Stimulated activated CD4-positive, alpha-beta T cell treated with anti-CD3 and anti-CD28 coated beads, Interleukin-1b, Interleukin-23, amount 100 ng/mL, for 48 hours (primary cell): ENCODE measurements at regions not wholly inside any gene's neighbourhood (a gene's known extent, or its start where the extent isn't known, plus 50 kb on each side); places are given as distances from the start of the nearest gene placed in this dataset.
"Not testable (repeated sequence)": the region's sequence is repeated elsewhere in the genome, so short reads cannot be mapped to it uniquely, and the experiment has no call there.

Experiments used
- DNase-seq: peaks from one replicate; pipeline ENCODE4 v3.0.0-alpha.2; 2020

- DNase-seq: no peak
These were observed 136.2 kb downstream of the HMX1 start for GRCh38 chr4:8735236-8736089.

DNA sequence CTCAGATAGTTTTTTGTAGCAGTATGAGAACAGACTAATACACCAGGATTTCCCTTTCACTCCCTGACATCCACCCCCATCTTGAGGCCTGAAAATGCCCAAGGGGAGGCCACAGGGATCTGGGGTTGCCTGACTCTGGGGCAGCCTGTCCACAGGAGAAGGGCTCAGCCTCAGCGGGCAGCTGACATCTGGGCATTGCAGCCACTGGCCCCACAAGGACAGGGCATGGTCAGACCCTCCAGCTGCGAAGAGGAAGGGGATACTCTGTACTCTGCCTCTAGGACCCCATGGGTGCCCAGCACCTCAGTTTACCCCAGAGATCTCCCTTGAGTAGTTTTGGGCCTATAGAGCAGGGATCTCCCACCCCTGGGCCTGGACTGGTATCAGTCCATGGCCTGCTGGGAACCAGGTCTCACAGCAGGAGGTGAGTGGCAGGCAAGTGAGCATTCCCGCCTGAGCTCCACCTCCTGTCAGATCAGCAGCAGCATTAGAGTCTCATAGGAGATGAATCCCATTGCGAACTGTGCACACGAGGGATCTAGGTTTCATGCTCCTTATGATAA, 138.9 kb downstream of the HMX1 start:
- DNase-seq: no peak

DNA sequence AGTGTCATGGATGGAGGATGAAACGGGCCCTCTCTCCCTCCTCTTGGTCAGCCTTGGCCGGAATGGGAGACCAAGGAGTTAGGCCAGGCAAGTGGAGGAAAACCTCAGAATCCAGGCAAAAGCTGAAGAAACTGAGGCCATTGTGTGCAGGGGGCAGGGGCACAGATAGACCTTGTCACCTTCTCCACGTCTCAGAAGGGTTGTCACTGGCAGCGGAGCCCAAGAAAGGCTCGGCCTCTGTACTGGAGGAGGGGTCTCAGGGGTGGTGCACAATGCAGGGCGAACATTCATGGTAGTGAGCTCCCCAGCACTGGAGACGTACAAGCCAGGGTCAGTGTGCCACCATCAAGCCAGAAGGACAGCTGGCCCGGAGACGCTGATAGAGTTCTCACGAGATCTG, 139.5 kb downstream of the CPZ start:
- no peak for DNase-seq

GRCh38 chr4:8731364-8731763, 138.8 kb downstream of the CPZ start:
- DNase-seq: no peak

DNA sequence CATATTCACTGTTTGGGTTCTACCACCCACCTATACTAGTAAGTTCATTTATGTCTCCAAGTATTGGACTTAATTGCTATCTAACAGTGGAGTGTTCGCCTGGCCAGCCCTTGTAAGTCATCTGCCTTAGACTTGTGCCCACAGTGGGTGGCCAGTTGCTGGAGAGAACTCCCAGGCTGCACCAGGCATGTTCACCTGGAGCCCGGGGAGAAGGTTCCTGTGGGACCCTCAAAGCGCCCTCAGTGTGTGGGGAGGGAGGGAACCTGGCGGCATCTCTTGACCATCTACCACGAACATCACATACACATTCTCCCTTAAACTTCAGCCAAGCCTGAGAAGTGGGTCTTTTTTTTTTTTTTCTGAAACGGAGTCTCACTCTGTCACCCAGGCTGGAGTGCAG, 138.1 kb downstream of the CPZ start:
- no peak for DNase-seq

DNA sequence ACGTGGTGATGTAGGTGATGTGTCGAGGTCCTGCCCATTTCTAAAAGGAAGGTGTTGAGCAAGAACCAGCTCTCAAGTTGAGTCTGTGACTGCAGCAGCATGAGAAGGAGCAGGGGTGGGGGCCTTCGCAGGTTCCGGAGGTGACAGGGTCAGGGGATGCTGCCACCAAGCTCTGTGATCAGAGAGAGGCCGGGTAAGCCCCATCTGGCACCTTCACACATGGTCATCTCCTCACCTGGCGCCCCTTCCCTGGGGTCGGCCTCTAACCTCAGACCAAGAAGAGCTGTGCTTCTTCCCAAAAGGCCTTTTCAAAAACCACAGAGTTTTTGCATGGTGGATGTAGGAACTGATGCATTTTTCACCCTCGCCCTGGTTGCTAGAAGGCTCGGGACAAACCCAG, 137.6 kb downstream of the CPZ start:
- no peak for DNase-seq

DNA sequence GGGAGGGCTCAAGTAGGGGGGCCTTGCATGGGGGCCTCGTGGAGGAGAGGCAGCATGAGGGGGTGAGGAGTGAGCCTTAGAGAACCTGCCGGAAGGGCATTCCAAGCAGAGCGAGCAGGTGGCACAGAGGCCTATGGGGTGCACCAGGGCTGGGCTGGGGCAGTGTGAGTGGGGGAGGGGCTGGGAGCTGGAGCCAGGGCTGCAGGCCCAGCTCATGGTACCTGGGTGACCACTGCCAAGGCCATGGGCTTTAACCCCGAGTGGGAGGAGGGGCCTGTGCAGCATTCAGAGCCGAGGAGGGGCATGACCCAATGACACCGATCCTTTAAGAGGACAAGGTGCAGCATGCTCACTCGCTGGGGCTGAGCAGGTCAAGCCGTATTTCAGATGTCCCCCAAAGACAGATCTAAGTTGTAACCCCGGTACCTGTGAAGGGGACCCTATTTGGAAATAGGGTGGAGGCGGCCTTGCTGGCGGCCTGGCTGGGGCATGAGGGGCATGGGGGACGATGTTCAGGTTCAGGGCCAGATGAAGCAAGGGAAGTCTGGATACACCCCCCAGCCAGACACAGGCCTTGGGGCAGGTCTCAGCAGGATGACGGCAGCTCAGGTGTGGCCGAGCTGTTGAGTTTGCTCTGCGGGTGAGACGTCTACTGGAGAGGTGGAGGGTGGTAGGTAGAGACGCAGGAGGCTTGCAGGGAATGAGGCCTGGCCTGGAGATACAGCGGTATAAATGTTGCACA, 137.0 kb downstream of the CPZ start:
- no peak for DNase-seq

DNA sequence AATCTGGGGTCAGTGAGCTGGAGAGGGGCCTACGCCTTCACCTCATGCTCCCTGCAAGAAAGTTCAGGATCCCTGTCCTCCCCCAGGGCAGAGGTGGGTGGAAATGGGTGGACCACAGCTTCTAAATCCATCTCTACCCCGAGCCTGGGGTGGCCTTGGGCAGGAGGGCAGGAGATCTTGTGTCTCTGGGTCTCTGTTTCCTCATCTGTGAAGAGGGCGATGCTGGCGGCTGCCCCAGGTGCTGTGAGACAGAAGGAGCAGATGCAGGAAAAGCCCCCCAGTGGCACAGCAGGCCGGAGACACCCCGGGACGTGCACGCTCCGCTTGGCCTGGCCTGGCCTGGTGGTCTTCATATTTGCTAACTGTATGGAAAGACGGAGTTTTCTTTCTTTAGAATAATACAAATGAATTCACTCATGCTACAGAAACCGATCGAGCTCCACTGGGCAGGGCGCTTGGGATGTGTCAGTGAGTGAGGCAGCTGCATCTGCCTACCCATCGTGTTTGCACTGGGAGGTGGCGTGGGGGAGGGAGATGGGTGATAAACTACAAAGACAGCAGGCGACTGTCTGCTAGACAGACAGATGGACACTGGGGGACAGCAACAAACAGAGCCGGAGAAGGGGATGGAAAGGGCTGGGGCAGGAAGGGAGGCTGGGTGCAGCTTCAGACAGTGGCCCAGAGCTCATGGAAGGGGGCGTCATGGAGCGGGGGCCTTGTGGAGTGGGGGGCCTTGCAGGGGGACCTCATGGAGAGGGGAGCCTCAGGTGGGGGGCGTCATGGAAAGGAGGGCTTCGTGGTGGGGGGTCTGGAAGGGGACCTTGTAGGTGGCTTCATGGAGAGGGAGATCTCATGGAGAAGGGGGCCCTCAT, 136.2 kb downstream of the CPZ start:
- DNase-seq: no peak

GRCh38 chr4:8727546-8728510, 135.3 kb downstream of the CPZ start:
- DNase-seq: no peak

DNA sequence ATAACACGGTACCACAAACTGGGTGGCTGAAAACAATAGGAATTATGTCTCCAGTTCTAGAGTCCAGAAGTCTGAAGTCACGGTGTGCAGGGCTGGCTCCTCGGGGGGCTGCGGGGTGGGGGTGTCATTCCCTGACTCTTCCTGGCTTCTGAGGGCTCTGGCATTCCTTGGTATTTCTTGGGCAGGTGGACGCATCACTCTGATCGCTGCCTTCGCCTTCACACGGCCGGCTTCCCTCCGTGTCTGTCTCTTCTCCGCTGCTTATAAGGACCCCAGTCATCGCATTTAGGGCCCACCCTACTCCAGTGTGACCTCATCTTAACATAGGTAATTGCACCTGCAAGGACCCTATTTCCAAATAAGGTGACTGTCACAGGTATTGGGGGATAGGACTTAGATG, 134.6 kb downstream of the CPZ start:
- no peak for DNase-seq

DNA sequence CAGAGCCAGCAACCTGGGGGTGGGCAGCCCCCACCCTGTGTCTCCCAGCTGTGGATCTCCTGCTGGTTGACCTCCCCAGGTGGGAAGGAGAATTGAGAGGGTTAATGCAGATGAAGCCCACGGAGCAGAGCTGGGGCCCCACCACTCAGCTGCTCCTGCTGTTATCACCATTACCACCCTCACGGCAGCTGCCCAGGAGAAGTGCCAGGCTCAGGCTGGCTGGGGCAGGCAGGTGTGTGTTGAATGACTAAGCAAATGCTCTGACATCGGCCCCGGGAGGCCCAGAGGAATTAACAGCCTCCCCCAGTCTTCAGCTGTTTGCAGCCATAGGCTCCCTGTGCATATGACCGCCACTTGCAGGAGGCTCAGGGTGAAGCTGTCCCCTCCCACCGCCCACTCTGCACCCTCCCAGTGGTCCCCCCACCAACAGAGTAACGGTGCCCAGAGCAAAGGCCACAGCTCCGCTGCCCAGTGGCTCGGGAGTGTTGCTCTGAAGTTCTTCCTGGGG, 133.8 kb downstream of the CPZ start:
- no peak for DNase-seq

DNA sequence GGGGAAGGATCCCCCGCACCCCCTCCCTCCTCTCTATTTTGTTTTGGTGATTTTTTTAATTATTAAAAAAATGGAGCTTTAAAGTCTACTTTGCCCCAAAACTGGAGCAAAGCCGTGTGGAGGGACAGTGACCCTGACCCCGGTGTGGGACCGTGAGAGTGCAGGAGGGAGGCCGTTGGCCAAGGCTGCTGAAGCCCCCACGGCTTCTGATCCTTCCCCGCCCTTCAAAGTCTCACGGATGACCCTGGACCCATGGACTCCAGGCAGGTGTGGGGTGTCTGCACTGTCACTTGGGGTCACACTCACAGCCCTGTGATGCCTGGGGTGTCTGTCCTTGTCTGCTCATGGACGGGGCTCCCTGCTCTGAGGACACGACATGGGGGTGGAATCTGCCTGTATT, 133.3 kb downstream of the CPZ start:
- DNase-seq: no peak

- no peak for DNase-seq
These were observed 132.7 kb downstream of the CPZ start for GRCh38 chr4:8725071-8725841.

GRCh38 chr4:8724436-8725070, 132.0 kb downstream of the CPZ start:
- no peak for DNase-seq

- no peak for DNase-seq
These were observed 130.8 kb downstream of the CPZ start for GRCh38 chr4:8723222-8723980.

GRCh38 chr4:8722556-8722955, 130.0 kb downstream of the CPZ start:
- no peak for DNase-seq

- no peak for DNase-seq
These were observed 129.1 kb downstream of the CPZ start for GRCh38 chr4:8721621-8722020.

GRCh38 chr4:8719421-8719820, 126.9 kb downstream of the CPZ start:
- DNase-seq: no peak

DNA sequence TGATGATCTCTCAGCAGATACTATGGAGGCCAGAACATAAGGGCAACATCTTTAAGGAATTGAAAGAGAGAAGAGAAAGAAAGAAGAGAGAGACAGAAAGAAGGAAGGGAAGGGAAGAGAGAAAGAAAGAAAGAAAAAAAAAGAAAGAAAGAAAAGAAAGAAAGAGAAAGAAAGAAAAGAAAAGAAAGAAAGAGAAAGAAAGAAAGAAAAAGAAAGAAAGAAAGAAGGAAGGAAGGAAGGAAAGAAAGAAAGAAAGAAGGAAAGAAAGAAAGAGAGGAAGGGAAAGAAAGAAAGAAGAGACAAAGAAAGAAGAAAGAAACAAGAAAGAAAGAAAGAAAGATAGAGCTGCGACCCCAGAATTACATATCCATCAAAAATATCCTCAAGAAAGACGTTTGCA, 124.9 kb downstream of the CPZ start:
- not testable (repeated sequence) for DNase-seq

GRCh38 chr4:8710946-8711345, 118.4 kb downstream of the CPZ start:
- no peak for DNase-seq
